Gastroesophageal sphincter (tissue), 3 donors: ENCODE measurements at regions not wholly inside any gene's neighbourhood (a gene's known extent, or its start where the extent isn't known, plus 50 kb on each side); places are given as distances from the start of the nearest gene placed in this dataset.

Experiments
- CTCF ChIP-seq, 4 experiments: fragments of 200-600 bp in 2 of 4; fragments of 450-650 bp in 2 of 4; sonication (generic) in 1 of 4; IDR thresholded peaks; one replicate each; pipeline ENCODE4 v1.5.1; 2017 to 2019; ENCODE audit warnings: antibody characterized with exemption in 4 of 4, mild to moderate bottlenecking in 2 of 4, moderate library complexity in 2 of 4
- POLR2A ChIP-seq, 2 donors: fragments of 450-650 bp; IDR thresholded peaks; one replicate each; pipeline ENCODE4 v1.6.1; 2017; ENCODE audit warnings: antibody characterized with exemption in 2 of 2, mild to moderate bottlenecking in 2 of 2, moderate library complexity in 1 of 2

DNA sequence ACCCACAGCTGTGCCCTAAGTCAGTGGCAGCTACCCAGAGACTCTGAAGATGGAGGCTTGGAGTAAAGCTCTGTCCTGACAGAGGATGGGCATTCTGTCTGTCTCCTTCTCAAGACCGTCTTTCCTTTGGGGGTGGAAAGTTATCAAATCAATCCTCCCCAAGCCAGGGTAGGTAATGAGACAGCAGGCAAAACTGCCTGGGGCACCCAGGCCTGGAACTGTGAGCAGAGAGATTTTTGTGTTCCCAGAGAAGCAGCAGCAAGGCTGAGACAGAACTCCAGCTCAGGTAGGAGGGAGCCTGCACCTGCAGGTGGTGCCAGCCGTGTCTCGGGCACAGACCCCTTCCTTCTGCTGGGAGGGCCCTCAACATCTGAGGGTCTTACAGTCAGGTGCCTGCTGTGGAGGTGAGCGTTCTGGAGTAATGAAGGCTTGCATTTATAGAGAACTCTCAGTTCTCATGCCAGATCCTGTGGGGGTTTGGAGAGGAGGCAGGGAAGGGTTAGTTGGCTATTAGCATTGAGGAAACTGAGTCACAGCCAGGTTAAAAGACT, 95.6 kb downstream of the RIPK4 start:
- TF ChIP-seq POLR2A (IDR thresholded peaks at IDR 0.05) (no peak), CTCF (IDR thresholded peaks at IDR 0.05) (no peak)
